Endothelial cell (in vitro differentiated cells): ENCODE measurements at regions not wholly inside any gene's neighbourhood (a gene's known extent, or its start where the extent isn't known, plus 50 kb on each side); places are given as distances from the start of the nearest gene placed in this dataset.

Experiments used
- DNase-seq: peaks from one replicate; pipeline ENCODE4 v3.0.0; 2021; ENCODE audit warnings: low spot score
- H3K27ac Mint-ChIP-seq: one replicate; pipeline ENCODE4 v1.8.0; 2021; ENCODE audit warnings: mixed read lengths, inconsistent platforms; ENCODE audit not compliant: unreplicated experiment
- H3K27me3 Mint-ChIP-seq: one replicate; pipeline ENCODE4 v1.8.0; 2021; ENCODE audit warnings: mild to moderate bottlenecking, moderate library complexity, mixed read lengths, inconsistent platforms; ENCODE audit not compliant: unreplicated experiment
- H3K36me3 Mint-ChIP-seq: one replicate; pipeline ENCODE4 v1.8.0; 2021; ENCODE audit warnings: mild to moderate bottlenecking, low read depth, mixed read lengths, inconsistent platforms; ENCODE audit not compliant: unreplicated experiment
- H3K4me1 Mint-ChIP-seq: one replicate; pipeline ENCODE4 v1.8.0; 2021; ENCODE audit warnings: mild to moderate bottlenecking, mixed read lengths, inconsistent platforms; ENCODE audit not compliant: unreplicated experiment
- H3K4me3 Mint-ChIP-seq: one replicate; pipeline ENCODE4 v1.8.0; 2021; ENCODE audit warnings: mild to moderate bottlenecking, mixed read lengths, inconsistent platforms; ENCODE audit not compliant: unreplicated experiment
- H3K9me3 Mint-ChIP-seq: one replicate; pipeline ENCODE4 v1.8.0; 2021; ENCODE audit warnings: mixed read lengths, inconsistent platforms; ENCODE audit not compliant: unreplicated experiment
- TF ChIP-seq, protein P1 (sequence below): fragments of 200-600 bp; sonication (generic); IDR thresholded peaks from one replicate; pipeline ENCODE4 v1.5.0; 2021; ENCODE audit warnings: antibody characterized with exemption; ENCODE audit not compliant: unreplicated experiment

DNA sequence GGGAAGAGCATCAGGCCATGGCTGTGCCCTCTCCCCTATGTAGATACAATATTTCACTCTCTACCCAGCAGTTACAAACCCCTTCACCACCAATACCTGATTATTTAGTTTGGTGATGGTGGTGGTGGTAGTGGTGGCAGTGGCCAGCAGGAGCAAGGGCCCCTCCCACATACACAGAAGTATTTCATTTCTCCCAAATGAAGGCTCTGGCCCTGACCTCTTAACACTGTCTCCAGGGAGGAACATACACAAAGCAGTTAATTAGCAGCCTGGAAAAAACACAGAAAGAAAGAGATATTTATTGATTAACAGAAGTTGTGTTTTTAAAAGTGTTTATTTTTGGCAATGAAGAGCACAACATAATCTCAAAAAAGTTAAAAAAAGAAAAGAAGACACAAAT is 212.7 kb upstream of the SAMSN1 start:
- no peak for DNase-seq
- Mint-ChIP-seq H3K4me3 (no peak overlapping the region), H3K36me3 (peaks cover 5% of the 10 kb centered on the region), H3K4me1 (no peaks in the 10 kb centered on the region), H3K27ac (no peak overlapping the region), H3K9me3 (no peaks in the 10 kb centered on the region), H3K27me3 (no peaks in the 10 kb centered on the region)
- TF ChIP-seq, protein P1, sequence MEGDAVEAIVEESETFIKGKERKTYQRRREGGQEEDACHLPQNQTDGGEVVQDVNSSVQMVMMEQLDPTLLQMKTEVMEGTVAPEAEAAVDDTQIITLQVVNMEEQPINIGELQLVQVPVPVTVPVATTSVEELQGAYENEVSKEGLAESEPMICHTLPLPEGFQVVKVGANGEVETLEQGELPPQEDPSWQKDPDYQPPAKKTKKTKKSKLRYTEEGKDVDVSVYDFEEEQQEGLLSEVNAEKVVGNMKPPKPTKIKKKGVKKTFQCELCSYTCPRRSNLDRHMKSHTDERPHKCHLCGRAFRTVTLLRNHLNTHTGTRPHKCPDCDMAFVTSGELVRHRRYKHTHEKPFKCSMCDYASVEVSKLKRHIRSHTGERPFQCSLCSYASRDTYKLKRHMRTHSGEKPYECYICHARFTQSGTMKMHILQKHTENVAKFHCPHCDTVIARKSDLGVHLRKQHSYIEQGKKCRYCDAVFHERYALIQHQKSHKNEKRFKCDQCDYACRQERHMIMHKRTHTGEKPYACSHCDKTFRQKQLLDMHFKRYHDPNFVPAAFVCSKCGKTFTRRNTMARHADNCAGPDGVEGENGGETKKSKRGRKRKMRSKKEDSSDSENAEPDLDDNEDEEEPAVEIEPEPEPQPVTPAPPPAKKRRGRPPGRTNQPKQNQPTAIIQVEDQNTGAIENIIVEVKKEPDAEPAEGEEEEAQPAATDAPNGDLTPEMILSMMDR = no peak

DNA sequence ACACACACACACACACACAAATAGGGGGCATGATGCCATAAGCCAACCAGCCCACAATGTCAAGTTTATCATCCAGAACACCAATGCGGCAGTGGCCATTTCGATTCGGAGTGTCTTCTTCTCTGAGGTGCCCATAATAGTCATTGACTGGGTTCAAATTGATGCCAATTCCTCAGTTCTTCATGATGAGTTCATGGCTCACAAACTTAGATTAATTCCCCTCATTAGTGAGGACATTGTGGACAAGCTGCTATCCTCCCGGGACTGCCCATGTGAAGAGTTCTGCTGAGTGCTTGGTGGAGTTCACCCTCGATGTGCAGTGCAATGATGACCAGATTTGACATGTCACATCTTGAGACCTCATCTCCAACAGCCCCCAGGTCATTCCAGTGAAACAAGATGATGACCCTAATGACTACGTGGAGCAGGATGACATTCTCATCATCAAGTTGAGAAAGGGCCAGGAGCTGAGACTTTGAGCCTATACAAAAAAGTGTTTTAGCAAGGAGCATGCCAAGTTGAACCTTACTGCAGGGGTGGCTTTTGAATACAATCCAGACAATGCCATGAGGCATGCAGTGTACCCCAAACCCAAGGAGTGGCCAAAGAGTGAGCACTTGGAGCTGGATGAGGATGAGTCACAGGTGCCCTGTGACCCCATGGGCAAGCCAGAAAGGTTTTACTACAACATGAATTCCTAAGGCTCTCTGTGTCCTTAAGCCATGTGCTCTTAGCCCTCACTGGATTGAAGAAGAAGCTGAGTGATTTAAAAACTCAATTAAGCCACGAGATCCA is 211.6 kb upstream of the SAMSN1 start:
- no peak for DNase-seq
- H3K4me3 Mint-ChIP-seq = no peak overlapping the region
- H3K27me3 Mint-ChIP-seq = no peaks in the 10 kb centered on the region
- H3K4me1 Mint-ChIP-seq = peaks cover 8% of the 10 kb centered on the region
- H3K9me3 Mint-ChIP-seq = no peaks in the 10 kb centered on the region
- TF ChIP-seq, protein P1 = no peak
- peaks cover 5% of the 10 kb centered on the region for H3K36me3 Mint-ChIP-seq
- no peak overlapping the region for H3K27ac Mint-ChIP-seq

DNA sequence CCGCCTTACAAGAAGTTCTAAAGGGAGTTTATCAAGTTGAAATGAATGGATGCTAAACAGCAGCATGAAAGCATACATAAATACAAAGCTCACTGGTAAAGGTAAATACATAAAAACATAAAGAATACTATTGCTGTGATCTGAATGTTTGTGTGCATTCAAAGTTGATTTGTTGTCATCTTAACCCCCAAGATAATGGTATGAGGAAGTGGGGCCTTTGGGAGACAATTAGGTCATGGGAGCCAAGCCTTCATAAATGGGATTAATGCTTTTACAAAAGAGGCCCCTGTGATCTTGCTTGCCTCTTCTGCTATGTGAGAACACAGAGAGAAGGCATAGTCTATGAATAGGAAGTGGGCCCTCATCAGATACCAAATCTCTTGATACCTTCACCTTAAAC is 209.0 kb upstream of the SAMSN1 start:
- Mint-ChIP-seq H3K36me3 (peaks cover 5% of the 10 kb centered on the region), H3K9me3 (no peaks in the 10 kb centered on the region), H3K4me1 (peaks cover 26% of the 10 kb centered on the region), H3K4me3 (no peak overlapping the region), H3K27ac (no peak overlapping the region), H3K27me3 (no peaks in the 10 kb centered on the region)
- TF ChIP-seq, protein P1 = no peak
- DNase-seq = no peak

GRCh38 chr21:14754682-14755081 is 208.6 kb upstream of the SAMSN1 start:
- Mint-ChIP-seq H3K27me3 (no peaks in the 10 kb centered on the region), H3K4me1 (peaks cover 29% of the 10 kb centered on the region), H3K4me3 (no peak overlapping the region), H3K9me3 (no peaks in the 10 kb centered on the region), H3K27ac (no peak overlapping the region), H3K36me3 (peaks cover 5% of the 10 kb centered on the region)
- no peak for DNase-seq
- TF ChIP-seq, protein P1 = no peak

DNA sequence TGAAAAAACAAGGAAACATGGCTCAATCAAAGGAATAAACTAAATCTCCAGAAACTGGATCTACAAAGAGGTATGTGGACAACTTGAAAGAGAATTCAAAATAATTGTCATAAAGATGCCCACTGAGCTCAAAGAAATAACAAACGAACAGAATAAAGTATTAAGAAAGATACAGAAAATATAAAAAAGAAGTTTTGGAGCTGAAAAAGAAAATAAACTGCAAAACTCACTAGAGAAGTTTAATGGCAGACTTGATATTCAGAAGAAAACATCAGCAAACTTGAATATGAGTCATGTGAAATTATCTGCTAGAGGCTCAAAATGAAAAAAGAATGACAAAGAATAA is 208.1 kb upstream of the SAMSN1 start:
- H3K9me3 Mint-ChIP-seq = no peaks in the 10 kb centered on the region
- H3K36me3 Mint-ChIP-seq = peaks cover 5% of the 10 kb centered on the region
- H3K27me3 Mint-ChIP-seq = no peaks in the 10 kb centered on the region
- no peak for DNase-seq
- H3K27ac Mint-ChIP-seq = no peak overlapping the region
- H3K4me1 Mint-ChIP-seq = peaks cover 29% of the 10 kb centered on the region
- H3K4me3 Mint-ChIP-seq = no peak overlapping the region
- TF ChIP-seq, protein P1 = no peak
